H4 (cell line): ENCODE measurements at regions not wholly inside any gene's neighbourhood (a gene's known extent, or its start where the extent isn't known, plus 50 kb on each side); places are given as distances from the start of the nearest gene placed in this dataset.
"Not testable (repeated sequence)": the region's sequence is repeated elsewhere in the genome, so short reads cannot be mapped to it uniquely, and the experiment has no call there.

Source experiments
- DNase-seq: peaks from one replicate; pipeline ENCODE4 v3.0.0-alpha.2; 2015; ENCODE audit warnings: low spot score

- DNase-seq = not testable (repeated sequence)
Measured at GRCh38 chr15:20289538-20290103, 252.0 kb downstream of the GOLGA6L6 start.

DNA sequence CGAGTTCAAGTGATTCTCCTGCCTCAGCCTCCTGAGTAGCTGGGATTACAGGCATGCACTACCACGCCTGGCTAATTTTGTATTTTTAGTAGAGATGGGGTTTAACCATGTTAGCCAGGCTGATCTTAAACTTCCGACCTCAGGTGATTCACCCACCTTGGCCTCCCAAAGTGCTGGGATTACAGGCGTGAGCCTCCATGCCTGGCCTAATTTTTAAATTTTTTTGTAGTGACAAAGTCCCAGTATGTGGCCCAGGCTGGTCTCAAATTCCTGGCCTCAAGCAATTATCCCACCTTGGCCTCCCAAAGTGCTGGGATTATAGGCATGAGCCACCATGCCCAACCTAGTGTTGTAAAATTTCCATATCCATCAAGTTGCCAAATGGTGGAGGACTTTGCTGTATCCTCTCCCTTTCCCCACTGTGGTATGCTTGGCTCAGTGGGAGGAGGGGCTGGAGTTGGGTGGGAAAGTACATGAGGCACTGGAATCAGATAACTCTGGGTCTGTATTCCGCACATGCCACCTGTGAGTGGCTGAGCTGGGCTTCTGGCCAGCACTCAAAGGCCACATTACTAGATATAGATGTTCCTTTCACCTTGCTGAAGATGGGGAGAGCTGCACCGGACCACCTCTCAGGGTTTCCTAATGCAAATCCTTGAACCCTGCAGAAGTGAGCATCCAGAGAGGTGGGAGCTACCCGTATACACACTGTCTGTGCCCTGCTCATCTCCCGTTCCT, 252.6 kb downstream of the GOLGA6L6 start:
- not testable (repeated sequence) for DNase-seq

DNA sequence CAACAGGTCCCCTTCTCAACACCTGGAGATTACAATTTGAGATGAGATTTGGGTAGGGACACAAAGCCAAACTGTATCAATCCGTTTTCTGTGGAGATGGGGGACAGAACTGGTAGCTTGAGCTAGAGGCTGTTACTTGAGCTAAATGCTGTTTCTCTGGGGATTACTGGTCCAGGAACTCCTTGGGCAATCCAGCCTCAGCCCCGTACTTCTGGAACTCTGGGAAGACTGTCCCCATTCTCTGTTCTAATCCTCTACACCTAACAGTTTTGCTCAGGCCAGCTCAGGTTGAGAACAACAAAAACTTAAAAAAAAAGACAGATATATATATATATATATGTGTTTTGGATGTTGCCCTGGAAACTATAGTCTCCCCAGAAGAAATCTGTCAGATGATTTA, 255.0 kb downstream of the GOLGA6L6 start:
- DNase-seq = not testable (repeated sequence)

DNA sequence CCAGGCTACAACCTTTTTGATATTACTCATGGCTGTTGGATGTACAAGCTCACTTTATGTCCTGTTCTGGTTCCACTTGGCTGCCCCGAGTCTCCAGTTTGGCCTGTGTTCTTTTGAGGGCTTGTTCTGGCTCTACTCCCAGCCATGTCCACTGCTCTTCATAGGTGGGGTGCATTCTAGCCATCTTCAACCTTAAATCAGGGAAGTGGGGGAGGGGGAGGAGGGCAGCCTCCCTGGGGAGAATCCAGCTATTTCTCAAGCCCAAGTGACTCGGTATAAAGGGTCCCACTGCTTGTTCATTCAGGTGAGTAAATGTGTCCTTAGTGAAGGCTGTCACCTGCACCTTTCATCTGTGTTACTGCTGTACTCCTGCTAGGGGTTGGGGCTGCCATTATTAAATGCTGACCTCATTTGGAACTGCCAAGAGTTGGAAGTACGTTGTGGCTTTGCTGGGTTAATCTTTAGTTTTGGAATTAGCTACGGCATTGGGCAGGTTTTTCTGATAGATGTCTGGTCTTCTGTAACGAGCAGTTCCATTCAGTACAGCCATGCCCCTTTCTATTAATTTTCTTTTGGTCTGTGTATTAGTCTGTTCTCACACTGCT, 255.8 kb downstream of the GOLGA6L6 start:
- DNase-seq = not testable (repeated sequence)

DNA sequence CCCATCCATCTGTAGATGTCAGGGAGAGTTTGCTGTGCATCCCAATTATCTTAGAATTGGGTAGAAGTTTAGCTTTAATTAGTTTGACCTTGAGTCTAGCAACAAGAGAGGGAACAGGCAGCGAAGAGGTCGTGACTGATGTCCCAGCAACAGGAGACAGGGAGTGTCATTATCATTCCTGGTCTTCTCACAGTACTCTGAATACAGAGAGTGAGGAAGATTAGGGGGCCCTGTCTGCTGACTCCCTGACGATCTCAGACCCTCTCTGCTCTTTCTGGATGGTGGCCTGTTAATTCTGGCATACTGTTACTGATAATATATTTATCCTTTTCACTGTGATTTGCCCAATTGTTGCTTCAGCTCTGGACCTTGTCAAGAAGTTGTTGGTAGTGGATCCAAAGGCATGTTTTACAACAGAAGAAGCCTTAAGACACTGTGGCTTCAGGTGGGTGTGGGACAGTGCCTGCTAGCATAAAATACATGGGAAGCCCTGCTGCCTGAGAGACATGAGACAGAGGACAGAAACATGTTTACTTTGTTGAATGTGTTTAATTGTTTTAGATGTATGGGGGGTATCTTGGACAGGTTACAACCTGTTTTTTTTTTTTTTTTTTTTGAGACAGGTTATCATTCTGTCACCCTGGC, 256.6 kb downstream of the GOLGA6L6 start:
- not testable (repeated sequence) for DNase-seq

GRCh38 chr15:20283651-20284050, 257.9 kb downstream of the GOLGA6L6 start:
- not testable (repeated sequence) for DNase-seq

DNA sequence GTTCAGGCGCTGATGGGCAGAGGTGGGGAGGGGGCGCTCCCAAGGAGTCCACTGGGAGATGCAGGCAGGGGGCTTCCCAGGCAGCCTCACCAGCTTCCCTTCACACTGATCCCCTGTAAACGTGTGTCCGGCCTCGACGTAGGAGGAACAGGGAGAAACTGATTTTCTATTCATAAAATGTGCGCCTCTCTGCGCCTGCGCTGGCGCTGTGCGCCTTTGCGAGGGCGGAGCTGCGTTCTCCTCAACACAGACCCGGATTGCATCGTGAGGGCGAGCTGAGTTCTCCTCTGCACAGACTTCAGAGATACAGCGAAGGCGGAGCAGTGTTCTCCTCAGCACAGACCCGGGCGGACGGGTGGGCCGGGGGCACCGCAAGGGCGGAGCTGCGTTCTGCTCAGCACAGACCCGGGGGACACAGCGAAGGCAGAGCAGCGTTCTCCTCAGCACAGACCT, 259.1 kb downstream of the GOLGA6L6 start:
- not testable (repeated sequence) for DNase-seq

DNA sequence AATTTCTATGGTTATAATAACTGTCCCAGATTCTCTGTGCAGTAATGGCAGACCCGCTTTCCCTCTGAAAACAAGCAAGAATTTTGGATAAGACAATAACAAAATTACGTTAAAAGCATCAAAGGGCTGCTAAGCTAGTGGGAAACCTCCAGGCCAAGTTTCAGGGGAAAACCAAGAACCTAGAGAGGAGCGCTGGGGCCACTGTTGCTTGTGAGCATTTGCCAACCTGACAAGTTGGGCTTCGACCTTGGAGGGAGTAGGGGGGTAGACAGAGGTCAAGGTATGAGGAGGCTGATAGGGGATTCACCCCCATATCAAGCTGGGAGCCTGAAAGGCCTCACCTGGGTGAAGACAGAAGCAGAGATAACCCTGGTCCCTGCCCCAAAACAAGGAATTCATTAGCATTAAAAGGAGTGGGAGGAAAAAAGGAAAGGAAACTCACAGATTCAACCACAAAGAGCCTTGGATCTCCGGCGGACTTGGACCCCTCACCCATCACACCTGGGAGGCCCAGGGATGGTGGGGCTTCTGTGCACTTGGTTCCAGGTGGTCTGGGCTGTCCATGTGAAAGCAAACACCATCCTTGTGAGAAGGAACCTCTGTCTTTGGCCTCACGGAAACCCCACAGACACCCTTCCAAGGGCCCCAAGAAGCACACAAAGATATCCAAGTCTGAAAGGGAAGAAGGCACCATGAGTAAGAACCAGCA, 259.9 kb downstream of the GOLGA6L6 start:
- DNase-seq = not testable (repeated sequence)

- no peak for DNase-seq
Measured at GRCh38 chr15:20280933-20281463, 260.6 kb downstream of the GOLGA6L6 start.

- DNase-seq = not testable (repeated sequence)
Measured at GRCh38 chr15:20280141-20280932, 261.3 kb downstream of the GOLGA6L6 start.

GRCh38 chr15:20279056-20279455, 262.5 kb downstream of the GOLGA6L6 start:
- DNase-seq = not testable (repeated sequence)

GRCh38 chr15:20278376-20278775, 263.2 kb downstream of the GOLGA6L6 start:
- not testable (repeated sequence) for DNase-seq

DNA sequence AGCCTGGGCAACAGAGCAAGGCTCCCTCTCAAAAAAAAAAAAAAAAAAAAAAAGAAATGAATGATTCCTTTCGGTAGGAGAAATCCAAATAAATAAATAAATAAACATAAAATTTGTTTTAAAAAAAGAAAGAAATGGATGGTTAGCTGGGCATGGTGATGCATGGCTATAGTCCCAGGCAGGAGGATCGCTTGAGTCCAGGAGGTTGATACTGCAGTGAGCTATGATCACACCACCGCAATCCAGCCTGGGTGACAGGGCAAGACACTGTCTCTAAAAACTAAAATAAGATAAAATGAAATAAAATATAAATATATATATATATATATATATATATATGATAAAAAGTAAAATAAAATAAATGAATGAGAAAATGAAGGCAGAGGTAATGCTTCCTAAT, 264.1 kb downstream of the GOLGA6L6 start:
- DNase-seq = not testable (repeated sequence)

DNA sequence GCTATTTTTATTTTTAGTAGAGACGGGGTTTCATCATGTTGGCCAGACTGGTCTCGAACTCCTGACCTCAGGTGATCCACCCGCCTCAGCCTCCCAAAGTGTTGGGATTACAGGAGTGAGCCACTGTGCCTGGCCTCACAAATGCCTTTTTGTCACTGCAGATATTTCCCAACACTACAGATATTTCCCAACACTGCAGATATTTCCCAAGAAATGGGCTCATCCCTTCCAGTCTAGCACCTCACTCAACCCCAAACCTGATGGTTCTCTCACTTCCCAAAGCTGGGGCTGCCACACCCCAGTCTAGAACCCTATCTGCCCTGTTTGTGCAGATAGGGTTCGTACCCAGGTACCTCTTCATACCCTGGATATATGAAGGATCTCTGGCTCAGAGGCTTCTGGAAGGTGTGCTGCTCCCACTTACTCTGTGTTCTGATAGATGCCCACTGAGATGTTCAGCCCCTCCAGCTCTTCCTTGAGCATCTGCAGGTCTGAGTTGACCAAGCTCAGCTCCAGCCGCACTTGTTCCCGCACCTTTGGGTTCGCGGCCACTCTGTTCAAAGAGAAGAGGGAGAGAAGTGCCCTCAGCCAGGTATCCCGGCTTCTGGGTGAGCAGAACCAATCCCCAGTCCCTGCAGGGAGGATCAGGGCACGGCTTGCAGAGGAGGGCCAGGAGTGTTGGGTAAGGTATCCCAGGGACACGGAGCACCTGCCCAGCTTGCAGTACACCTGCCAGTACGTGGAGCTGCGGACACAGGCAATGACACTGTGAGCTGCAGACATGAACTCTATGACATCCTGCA, 265.1 kb downstream of the GOLGA6L6 start:
- DNase-seq = not testable (repeated sequence)

GRCh38 chr15:20275373-20275967, 266.1 kb downstream of the GOLGA6L6 start:
- not testable (repeated sequence) for DNase-seq

DNA sequence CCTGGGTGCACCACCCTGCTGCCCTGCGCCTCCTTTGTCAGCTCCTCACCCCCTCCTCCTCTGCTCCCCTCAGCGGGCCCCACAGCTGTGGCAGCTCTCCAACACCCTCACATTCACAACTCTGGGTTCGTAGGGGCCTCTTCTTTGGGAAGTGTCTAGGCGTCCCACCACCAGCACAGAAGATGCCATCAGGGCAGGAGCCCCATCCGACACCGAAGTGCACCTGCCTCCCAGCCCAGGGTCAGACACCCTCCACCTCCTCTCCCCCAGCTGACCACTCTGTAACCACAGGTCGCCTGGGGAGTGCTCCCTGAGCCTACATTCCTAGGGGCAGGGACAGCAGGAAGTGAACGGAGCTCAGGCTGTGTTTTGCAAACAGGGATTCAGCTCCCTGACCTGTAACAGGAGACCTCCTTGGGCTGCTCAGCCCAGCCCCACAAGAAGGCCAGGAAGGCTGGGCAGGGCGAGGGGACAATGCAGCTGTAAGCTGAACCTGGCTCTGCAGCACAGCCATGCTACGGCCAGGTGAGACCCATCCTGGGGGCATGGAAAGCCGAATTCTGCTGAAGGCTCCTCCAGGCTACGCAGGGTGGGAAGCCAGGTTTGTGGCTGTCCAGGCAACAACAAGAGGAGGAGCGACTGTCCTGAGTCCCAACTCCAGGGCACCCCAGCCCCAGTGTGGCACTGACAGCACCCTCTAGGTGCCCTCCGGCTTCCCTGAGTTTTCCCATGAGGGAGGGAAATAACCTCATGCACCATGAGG, 269.0 kb downstream of the GOLGA6L6 start:
- no peak for DNase-seq

- DNase-seq = no peak
Measured at GRCh38 chr15:20271647-20272046, 270.0 kb downstream of the GOLGA6L6 start.

DNA sequence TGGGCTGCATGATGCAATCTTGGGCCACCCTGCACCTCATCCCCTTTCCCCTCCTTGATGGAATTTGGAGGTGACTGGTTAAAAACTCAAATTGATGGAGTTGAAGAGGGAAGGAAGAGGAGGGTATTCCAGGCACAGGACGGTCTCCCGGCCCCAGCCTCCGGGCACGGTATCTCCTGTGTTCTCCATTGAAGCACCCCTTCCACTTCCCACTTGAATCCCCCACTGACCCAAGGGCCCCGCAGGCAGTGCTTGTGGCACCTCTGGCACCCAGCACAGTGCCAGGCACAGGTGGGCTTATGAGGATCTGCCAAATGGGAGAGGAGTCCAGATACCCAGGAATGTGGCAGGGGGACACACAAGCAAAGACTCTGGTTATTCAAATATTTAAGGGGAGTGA, 271.6 kb downstream of the GOLGA6L6 start:
- DNase-seq = not testable (repeated sequence)

DNA sequence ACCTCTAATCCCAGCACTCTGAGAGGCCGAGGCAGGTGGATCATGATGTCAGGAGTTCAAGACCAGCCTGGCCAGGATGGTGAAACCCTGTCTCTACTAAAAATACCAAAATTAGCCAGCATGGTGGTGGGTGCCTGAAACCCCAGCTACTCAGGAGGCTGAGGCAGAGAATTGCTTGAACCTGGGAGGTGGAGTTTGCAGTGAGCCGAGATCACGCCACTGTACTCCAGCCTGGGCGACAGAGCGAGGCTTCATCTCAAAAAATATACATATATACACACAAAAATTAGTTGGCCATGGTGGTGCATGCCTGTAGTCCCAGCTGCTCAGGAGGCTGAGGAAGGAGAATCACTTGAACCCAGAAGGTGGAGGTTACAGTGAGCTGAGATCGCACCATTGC, 273.6 kb downstream of the GOLGA6L6 start:
- DNase-seq = not testable (repeated sequence)
